GM03348 (cell line): ENCODE measurements at regions not wholly inside any gene's neighbourhood (a gene's known extent, or its start where the extent isn't known, plus 50 kb on each side); places are given as distances from the start of the nearest gene placed in this dataset.

Experiments used
- DNase-seq: peaks from one replicate; pipeline ENCODE4 v3.0.0; 2012; ENCODE audit warnings: low spot score

DNA sequence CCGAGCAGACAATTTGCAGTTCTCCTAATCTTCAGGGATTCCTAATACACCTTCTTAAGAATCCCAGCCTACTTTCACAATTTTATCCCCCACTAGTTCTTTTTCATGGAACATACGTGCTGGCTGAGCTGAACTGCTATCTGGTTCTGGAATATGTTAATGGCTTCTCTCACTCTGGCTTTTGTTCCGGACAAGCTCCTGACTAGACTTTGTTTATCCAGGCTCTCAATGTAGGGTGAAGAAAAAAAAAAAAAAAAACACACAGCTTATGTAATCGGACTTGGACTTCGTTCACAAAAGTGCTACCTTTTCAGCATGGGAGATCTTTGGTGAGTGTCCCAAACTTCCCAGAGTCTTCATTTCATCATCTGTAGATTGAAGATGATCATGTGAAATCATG is 555.4 kb upstream of the CPEB2 start:
- no peak for DNase-seq

DNA sequence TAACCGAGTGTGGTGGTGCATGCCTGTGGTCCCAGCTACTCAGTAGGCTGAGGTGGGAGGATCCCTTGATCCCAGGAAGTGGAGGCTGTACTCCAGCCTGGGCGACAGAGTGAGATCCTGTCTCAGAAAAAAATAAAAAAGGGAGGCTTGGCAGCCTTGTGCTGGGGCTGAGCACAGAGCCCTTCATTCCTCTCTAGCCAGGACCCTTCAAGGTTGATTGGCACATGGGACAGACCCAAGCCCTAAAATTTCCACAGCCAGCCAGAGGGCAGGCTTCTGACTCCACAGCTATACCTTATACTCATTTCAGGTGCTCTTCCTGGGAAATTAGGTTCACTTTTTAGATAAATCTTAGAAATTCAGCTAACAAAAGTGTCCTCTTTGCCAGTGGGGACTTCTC is 553.0 kb upstream of the CPEB2 start:
- DNase-seq: no peak

DNA sequence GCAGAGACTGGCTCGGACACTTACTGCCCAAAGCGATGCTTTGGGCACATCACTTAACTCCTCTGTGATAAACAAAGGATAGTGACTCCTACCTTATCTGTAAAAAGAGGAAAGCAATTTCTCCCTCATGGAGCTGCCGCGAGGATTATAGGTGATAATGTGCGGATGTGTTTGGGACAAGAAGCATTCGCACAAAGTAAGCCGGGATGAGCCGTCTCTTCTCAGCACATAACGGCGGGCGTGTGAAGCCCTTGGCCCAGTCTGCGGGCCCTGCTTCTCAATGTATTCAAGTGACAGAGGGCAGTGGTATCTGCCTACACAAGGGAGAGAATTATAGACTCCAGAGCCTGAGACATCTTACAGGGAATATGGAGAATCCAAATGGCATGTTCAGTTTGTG is 550.3 kb upstream of the CPEB2 start:
- DNase-seq: no peak

DNA sequence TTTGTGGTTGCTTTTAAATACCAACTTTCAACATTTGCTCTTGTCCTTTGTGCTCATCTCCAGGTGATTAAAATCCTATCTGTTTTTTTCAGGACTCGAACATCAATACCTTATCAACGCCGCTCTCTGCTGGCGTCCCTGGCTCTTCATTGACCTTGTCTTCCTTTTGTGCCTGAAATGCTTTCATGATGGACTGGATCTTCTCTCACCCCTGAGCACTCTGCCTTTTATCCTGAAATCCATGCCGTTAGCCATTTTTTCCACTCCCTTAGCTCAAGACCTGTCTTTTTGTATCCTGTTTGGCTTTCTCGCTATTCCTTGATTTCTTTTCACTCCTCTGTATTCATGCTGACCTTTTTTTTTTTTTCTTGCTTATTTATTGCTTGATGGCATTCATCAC is 549.5 kb upstream of the CPEB2 start:
- no peak for DNase-seq

DNA sequence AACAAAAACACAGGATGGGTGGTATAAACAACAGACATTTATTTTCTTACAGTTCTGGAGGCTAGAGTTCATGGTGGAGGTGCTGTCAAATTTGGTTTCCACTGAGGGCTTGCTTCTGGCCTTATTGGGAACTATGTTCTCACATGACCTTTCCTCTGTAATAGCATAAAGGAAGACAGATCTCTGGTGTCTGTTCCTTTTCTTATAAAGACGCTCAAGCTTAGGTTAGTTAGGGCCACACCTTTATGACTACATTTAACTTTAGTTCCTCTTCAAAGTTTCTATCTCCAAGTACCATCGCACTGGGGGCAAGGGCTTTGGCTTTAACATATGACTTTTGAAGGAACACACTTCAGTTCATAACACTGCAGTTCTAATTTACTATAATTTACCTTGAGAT is 543.8 kb upstream of the CPEB2 start:
- no peak for DNase-seq

DNA sequence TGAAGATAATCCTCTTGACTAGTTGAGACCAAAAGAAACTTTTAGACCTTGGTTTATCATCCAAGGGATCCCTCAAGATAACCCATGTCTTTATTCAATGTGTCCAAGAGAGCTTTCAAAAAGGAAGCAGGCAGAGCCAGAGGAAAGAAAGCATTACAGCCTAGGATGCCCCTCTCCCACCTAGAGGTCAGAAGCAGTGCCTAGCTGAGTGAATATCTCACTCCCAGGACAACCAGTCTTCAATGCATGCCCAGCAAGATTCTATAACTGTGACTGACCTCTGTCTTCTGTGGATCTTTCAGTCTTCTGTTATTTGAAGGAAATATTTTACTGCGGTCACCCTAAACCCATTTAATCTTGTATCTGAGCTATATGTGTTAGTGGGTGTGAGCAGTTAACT is 537.2 kb upstream of the CPEB2 start:
- DNase-seq: no peak

DNA sequence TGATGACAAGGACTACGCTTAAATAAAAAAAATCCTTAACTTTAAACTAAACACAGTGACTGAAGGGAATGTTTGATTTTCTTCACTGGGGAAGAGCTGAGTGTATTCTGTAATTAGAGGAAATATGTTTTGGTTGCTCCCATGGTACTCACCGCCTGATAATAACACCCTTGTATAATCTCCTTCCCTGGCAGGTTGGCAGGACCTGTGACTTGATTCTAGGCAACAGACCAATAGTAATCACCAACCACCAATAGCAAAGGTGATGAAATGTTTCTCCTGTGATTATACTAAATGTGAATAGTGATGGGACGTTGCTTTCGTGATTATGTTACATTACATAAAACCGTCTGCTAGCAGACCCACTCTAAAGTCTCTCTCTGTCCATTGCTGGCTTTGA is 536.8 kb upstream of the CPEB2 start:
- DNase-seq: no peak

DNA sequence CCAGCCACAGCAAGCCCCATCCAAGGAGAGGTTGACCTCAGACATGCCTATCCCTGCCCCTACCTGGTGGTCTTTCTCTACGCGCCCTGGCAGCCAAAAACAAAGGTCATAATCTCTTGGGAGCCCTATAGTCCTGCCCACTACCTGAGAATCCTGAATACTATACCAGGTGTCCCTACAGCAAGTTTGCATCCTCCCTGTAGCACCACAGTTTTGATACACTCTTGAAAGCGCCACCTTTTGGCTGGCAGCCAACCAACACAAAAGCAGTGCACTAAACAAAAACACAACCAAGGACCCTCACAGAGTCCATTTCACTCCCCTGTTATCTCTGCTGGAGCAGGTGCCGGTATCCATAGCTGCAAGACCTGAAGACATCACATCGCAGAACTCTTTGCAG is 523.8 kb upstream of the CPEB2 start:
- DNase-seq: no peak

DNA sequence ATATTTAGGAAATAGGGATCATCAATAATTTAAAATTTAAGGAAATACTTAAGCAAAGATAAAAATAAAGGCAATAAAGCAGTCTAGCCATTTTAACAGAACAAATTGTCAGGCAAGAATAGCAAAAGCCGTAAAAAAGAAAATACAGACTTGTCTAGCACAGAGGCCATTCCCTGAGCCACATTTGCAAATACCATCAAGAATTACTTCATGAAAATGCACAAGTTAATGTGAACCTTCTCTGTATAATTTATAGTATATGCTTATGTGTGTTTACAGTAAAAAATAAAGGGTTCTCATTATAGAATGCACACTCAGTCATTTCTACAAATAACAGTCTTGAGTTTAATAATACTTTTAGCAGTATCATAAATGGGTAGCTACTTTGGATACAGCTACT is 505.9 kb upstream of the CPEB2 start:
- DNase-seq: no peak

DNA sequence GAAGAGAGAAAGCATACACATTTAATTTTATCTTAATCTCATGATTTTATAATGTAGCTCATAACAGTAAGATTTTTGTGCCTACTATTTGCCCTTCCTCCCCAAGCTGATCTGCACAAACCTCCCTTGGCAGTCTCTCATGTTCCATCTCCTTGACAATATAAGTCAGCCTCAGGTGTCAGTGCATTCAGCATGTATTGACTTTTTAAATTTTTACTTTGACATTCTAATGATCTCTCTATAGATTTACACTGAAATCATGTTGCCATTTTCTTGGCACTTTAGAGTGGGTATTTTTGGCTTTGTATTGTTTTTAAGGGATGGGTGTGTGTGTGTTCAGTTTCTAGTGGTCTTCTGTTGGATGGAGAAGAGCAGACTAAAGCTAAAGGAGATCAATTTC is 505.3 kb upstream of the CPEB2 start:
- no peak for DNase-seq

DNA sequence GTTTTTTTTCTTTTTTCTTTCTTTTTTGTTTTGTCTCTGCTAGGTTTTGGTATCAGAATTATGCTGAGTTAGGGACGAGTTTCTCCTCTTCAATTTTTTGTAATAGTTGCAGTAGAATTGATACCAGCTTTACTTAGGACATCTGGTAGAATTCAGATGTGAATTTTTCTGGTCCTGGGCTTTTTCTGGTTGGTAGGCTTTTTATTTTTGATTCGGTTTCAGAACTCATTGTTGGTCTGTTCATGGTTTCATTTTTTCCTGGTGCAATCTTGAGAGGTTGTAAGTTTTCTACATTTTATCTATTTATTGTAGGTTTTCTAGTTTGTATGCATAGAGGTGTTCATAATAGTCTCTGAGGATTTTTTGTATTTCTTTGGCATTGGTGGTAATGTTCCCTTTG is 498.1 kb upstream of the CPEB2 start:
- DNase-seq: no peak

DNA sequence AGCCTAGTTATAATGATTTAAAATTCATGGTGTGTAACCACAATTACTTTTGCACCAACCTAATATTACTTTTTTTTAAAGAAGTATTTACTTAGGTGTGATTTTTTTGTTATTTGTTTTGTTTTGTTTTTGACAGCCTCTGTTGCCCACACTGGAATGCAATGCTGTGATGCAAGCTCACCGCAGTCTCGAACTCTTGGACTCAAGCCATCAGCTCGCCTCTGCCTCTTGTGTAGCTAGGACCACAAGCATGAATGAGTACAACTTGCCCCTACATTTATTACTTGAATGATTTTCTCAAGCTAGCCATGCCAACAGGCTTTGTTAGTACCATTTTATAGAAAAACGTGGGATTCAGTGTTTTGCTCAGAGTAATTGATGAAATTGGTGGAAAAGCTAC is 488.8 kb upstream of the CPEB2 start:
- DNase-seq: no peak

DNA sequence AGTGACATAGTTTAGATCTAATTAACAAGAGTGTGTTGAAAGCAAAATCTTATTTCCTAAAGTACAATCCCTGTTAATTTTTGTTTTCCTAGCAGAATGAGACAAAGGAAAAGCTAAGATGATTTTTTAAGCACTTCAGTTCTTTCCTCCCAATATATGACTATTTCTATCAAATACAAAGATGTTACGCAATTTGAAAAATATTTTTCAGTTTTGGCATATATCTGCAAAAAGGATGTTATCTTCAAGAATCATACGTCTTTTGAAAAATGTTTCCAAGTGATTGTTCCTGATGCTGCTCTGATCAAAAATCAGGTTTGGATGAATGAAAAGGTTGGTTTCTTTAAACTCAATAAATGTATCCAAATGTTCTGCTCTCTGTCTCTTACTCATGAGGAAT is 486.7 kb upstream of the CPEB2 start:
- DNase-seq: no peak

DNA sequence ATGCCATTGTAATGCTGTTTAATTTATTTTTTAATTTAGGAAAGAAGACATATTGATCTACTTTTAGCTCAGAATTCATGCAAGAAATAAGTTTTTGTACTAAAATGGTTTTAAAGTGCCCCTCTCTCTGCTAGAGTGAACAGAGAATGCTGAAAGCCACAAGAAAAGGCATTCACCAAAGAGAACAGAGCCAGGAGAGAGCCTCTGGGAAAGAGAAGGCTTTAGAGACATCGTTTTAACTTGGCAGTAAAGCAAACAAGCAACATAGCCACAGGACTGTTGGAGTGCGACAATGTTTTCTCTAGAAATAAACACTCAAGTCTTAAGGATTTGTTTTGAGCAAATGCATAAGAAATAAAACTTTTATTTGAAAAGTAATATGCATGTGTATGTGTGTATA is 484.1 kb upstream of the CPEB2 start:
- no peak for DNase-seq

DNA sequence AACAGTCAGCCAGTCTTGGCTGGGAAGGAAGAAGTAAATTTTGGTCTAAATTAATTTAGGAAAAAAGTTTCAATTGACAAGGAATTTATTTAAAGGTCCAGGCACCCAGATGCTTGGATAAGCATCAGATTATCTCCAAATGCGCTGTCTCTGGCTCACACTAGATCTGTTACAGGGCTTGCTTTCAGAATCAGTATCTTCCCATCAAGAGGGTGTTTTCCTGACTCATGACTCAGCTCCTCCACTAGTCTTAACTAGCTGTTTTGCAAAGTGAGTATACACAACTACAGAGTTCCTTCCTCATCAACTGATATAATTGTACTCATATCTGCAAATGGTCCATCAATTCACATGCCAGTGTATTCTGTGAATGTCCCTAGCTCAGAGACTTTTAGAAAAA is 482.1 kb upstream of the CPEB2 start:
- DNase-seq: no peak

DNA sequence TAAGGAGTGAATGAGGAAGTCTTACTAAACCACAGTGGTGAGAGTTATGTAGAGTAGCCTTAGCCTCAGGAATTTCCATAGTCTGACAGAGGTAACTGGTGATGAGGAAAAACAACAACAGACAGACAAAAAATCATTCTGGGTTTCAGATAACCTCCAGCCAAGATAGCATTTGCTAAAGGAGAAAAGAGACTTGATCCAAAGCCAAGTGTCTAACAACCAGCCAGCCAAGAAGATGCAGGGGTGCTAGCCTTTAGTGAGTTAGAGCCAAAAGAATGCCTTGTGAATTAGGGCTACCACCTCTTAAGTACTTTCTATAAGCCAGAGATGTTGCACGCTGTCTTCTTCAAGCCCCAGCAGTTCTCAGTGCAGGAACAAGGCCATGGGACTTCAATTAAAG is 478.0 kb upstream of the CPEB2 start:
- DNase-seq: no peak

DNA sequence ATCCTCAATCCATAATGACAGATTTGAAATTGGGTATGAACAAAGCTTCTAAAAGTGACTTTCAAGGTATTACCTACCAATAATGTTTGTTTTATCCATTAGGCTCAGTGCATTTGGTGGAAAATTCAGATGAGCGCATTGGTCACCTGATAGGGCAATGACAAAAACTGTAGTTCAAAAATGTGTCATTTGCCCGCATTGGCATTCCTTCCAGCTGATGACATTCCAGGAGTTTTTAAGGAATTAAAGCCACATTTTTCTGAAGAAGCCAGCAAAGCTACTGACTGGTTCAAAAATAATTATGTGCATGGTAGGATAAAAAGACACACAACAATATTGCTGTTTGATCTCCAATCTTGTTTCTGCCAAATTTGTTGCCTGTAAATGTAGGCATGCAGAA is 473.4 kb upstream of the CPEB2 start:
- no peak for DNase-seq

DNA sequence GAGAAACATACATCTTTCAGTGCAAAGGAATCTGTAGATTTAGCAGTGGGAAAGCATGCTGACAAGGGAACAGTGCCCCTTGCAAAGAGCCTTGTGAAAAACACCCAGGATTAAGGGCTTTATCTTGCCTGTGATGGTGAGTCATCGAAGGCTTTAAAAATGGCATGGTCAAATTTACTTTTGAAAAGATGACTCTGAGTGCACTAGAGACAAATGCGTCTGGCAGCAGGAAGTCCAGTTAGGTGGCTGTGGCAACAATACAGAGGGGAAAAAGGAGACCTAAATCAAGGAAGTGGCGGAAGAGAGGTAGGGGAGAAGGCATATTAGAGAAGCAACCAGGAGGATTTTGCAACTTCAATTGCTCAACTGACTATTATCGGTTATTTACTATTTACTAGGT is 472.6 kb upstream of the CPEB2 start:
- DNase-seq: no peak

DNA sequence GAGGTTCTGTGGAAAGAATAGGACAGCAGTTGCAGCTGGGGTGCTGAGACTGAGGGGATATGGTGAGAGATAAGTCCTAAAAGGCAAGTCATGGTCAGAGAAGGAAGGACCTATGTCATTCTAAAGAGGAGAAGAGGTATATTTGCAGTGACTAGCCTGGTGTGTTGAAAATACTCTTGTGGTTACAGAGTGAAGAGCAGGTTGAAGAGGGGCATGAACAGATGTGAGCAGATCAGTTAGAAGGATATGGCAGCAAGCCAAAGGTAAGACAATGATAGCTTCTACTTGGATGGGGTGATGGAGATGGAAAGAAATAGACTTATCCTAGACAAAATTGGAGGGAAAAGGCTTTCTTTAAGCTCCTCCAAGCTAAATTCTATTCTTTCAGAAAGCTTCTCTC is 469.8 kb upstream of the CPEB2 start:
- no peak for DNase-seq

DNA sequence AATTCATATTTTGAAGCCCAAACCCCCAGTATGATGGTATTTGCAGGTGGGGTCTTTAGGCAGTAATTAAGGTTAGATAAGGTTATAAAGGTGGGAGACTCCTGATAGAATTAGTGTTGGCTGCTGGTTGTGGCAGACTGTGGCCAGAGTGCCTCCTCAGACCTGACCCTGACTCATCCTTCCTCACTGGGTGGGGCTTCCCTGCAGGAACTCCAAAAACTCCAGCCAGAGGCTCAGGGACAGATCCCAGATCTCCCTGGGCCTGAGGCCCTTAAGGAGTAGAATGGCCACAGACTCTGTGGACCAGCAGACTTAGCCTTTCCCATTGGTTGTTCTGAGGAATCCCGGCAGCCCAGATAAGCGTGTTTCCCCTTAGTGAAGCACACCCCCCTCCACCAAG is 463.0 kb upstream of the CPEB2 start:
- no peak for DNase-seq

DNA sequence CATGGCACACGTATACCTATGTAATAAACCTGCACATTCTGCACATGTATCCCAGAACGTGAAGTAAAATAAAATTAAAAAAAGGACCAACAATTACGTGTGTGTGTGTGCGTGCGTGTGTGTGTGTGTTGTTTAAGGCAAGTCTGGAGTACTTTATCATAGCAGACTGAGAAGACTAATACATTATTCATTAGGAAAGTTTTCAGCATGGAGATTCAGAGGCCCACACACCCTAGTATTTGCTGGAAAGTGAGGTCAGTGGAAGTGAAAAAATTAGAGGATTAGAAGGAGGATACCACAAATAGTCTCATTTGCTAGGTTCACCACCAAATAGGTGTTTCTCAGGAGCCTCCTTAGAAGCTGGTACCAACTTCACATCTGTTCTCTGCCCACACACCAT is 457.1 kb upstream of the CPEB2 start:
- DNase-seq: no peak

DNA sequence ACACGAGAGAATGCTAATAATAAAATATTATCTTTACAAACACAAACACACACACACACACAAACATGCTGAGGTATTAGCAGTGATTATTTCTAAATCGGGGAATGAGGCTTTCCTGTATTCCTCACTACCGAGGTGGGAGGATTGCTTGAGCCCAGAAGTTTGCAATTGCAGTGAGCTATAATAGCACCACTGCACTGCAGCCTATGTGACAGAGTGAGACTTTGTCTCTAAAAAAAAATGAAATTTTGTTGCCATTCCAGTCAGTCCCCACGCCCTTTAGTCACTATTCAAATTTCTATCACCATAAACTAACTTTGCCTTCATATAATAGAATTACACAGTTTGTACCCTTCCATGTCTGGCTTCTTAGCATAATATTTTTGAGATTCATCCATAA is 456.5 kb upstream of the CPEB2 start:
- no peak for DNase-seq

DNA sequence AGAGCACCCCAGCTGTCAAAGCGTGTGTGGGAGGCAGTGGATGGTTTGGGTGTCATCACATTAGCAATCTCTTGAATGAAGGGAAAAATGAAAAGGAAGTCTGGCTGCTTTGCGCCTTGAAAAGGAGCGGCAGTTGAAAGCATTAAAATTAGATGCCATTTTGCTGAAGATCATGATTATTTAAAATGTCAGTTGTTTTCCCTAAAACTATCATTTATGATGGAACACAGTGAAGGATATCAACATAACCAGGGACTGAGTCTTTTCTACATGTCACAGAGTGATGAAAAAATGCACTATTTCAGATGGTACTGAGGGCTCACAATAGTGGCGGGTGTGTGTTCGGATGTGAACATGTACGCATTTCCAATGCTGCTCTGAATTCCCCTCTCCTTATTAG is 450.2 kb upstream of the CPEB2 start:
- no peak for DNase-seq

DNA sequence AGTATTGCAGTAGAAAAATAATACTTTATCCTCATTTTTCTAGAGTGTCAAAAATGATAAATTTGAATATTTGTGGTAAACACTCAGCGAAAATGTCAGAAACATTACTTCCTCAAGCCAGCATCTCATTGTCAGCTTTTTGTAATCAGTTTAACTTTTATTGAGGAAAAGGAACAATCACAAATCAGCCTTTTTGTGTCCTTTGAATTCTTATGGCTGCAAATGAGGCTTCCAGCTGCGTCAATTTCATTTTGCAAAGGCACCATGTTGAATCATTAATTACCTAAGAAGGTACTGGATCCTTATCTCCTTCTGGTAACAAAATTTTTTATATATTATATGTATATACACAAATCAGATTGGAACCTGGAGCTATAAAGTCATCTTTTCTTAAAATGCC is 442.6 kb upstream of the CPEB2 start:
- DNase-seq: no peak

DNA sequence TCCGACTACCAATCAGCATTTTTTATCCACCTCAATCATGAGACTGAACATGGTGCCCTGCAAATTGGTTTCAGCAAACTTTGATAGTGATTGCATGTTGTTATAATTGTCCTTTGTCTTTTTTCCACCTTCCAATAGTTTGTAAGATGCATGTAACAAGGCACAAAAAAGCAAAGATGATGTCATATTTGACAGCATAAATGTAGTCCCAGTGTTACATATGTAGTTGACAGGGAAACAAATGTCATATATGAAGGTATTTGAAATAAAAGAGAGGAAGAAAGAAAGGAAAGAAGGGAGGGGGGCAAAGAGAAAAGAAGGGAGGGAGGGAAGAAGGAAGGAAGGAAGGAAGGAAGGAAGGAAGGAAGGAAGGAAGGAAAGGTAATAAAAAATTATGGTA is 441.7 kb upstream of the CPEB2 start:
- DNase-seq: no peak

DNA sequence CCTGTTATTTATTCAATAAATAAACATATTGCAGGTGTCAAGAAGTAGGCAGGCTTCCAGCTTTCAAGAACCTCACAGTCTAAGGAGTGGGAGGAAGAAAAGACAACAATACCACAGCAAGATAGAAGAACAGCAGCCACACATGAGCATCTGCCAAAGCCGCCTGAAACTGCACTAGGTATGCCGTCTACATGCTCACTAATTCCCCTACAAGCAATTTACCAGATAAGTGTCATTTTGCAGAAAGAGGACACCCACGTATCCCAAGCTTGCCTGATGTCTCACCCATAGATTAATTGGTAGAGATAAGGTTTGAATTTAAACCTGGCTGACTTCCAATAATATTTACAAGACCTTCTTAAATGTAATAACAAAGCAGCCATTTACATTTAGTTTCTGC is 439.4 kb upstream of the CPEB2 start:
- DNase-seq: no peak
